Endothelial cell (in vitro differentiated cells): ENCODE measurements at regions not wholly inside any gene's neighbourhood (a gene's known extent, or its start where the extent isn't known, plus 50 kb on each side); places are given as distances from the start of the nearest gene placed in this dataset.

ENCODE experiments used
- DNase-seq: peaks from one replicate; pipeline ENCODE4 v3.0.0; 2021; ENCODE audit warnings: low spot score
- H3K27ac Mint-ChIP-seq: one replicate; pipeline ENCODE4 v1.8.0; 2021; ENCODE audit warnings: mixed read lengths, inconsistent platforms; ENCODE audit not compliant: unreplicated experiment
- H3K27me3 Mint-ChIP-seq: one replicate; pipeline ENCODE4 v1.8.0; 2021; ENCODE audit warnings: mild to moderate bottlenecking, moderate library complexity, mixed read lengths, inconsistent platforms; ENCODE audit not compliant: unreplicated experiment
- H3K36me3 Mint-ChIP-seq: one replicate; pipeline ENCODE4 v1.8.0; 2021; ENCODE audit warnings: mild to moderate bottlenecking, low read depth, mixed read lengths, inconsistent platforms; ENCODE audit not compliant: unreplicated experiment
- H3K4me1 Mint-ChIP-seq: one replicate; pipeline ENCODE4 v1.8.0; 2021; ENCODE audit warnings: mild to moderate bottlenecking, mixed read lengths, inconsistent platforms; ENCODE audit not compliant: unreplicated experiment
- H3K4me3 Mint-ChIP-seq: one replicate; pipeline ENCODE4 v1.8.0; 2021; ENCODE audit warnings: mild to moderate bottlenecking, mixed read lengths, inconsistent platforms; ENCODE audit not compliant: unreplicated experiment
- H3K9me3 Mint-ChIP-seq: one replicate; pipeline ENCODE4 v1.8.0; 2021; ENCODE audit warnings: mixed read lengths, inconsistent platforms; ENCODE audit not compliant: unreplicated experiment
- TF ChIP-seq, protein P1 (sequence below): fragments of 200-600 bp; sonication (generic); IDR thresholded peaks from one replicate; pipeline ENCODE4 v1.5.0; 2021; ENCODE audit warnings: antibody characterized with exemption; ENCODE audit not compliant: unreplicated experiment

DNA sequence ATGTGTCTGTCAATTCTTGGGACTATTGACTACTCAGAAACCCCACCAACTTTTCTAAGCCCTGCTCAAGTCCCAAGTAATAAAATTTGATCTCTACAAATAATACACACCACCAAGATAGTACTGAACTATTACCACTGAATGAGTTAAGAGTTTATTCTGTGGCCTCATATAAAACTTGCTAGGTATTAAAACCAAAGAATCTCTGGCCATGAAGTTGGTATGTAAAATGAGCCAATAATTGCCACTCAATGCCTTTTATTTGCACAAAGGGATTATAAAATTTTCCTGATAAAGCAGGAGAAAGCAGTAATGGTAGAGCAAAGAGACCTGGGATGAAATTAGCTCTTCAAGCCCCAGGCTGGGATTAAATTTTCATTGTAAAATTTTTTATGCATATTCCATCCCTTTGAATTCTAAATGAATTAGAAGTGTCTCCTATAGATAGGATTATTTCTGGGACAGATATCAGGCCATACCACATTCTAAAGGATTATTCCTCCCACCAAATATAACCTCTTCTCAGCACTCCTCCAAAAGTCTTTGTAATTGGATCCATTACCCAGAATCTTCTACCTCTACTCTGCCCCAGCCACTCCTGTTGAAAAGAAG, 450.5 kb upstream of the ACVR2A start:
- TF ChIP-seq, protein P1, sequence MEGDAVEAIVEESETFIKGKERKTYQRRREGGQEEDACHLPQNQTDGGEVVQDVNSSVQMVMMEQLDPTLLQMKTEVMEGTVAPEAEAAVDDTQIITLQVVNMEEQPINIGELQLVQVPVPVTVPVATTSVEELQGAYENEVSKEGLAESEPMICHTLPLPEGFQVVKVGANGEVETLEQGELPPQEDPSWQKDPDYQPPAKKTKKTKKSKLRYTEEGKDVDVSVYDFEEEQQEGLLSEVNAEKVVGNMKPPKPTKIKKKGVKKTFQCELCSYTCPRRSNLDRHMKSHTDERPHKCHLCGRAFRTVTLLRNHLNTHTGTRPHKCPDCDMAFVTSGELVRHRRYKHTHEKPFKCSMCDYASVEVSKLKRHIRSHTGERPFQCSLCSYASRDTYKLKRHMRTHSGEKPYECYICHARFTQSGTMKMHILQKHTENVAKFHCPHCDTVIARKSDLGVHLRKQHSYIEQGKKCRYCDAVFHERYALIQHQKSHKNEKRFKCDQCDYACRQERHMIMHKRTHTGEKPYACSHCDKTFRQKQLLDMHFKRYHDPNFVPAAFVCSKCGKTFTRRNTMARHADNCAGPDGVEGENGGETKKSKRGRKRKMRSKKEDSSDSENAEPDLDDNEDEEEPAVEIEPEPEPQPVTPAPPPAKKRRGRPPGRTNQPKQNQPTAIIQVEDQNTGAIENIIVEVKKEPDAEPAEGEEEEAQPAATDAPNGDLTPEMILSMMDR, result no peak

DNA sequence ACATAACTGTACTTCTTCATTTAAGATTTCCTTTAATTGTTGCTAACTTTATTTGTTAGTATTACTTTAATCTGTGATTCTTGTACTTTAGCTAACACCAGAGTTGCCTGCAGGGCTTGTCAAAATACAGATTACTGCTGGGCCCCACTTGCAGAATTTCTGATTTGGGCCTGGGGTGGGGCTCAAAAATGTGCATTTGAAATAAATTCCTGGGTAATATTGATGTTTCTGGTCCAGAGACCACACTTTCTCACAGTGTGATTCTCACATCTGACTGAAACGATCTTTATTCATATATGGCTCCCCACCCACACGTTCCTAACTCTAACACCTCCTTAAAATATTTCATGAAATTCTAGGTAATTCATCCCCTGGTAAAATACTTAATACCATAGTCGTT, 452.6 kb upstream of the ACVR2A start:
- no peaks in the 10 kb centered on the region for H3K36me3 Mint-ChIP-seq
- H3K4me1 Mint-ChIP-seq, result peaks cover 3% of the 10 kb centered on the region
- peaks cover 1% of the 10 kb centered on the region for H3K27me3 Mint-ChIP-seq
- TF ChIP-seq, protein P1, result no peak
- H3K9me3 Mint-ChIP-seq, result no peaks in the 10 kb centered on the region
- DNase-seq, result no peak
- no peak overlapping the region for H3K27ac Mint-ChIP-seq
- H3K4me3 Mint-ChIP-seq, result no peak overlapping the region

More for the DNA sequence above, 450.5 kb upstream of the ACVR2A start:
- Mint-ChIP-seq H3K27me3 (peaks cover 3% of the 10 kb centered on the region), H3K4me1 (peaks cover 3% of the 10 kb centered on the region), H3K36me3 (no peaks in the 10 kb centered on the region), H3K27ac (no peak overlapping the region), H3K4me3 (no peak overlapping the region), H3K9me3 (no peaks in the 10 kb centered on the region)
- DNase-seq, result no peak

DNA sequence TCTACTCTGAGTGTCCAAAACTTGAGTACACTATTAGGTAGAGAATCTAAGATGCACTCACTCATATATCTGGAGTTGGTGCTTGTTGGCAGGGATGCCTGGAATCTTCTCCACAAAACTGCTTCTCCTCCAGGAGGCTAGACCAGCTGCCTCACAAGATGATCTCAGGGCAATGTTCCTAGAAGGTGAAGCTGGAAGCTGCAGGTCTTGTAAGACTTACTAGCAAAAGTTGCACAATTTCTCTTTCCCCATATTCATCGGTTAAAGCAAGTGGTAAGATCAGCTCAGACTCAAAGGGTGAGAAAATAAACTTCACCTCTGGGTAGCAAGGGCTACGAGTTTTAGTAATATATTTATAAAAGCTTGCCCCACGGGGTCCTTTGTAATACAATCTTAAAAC, 454.4 kb upstream of the ACVR2A start:
- H3K27me3 Mint-ChIP-seq, result peaks cover 1% of the 10 kb centered on the region
- no peak overlapping the region for H3K27ac Mint-ChIP-seq
- no peak overlapping the region for H3K4me3 Mint-ChIP-seq
- H3K9me3 Mint-ChIP-seq, result no peaks in the 10 kb centered on the region
- H3K36me3 Mint-ChIP-seq, result no peaks in the 10 kb centered on the region
- TF ChIP-seq, protein P1, result no peak
- H3K4me1 Mint-ChIP-seq, result peaks cover 3% of the 10 kb centered on the region
- DNase-seq, result no peak

DNA sequence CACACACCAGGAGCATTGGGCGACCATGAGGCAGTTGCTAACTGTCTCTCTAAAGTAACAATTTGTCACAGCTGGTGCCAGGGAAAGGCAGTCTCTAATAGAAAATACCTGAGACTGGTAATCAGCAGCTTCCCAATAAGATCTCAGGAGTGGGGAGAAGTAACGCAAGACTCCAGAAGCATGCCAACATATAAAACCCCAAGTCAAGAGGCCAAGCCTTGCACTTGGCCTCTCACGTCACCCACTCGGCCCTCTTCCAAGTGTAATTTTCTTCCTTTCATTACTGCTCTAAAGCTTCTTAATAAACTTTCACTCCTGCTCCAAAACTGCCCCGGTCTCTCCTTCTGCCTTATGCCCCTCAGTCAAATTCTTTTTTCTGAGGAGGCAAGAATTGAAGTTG, 455.6 kb upstream of the ACVR2A start:
- Mint-ChIP-seq H3K9me3 (no peaks in the 10 kb centered on the region), H3K27ac (no peak overlapping the region), H3K27me3 (peaks cover 1% of the 10 kb centered on the region), H3K36me3 (no peaks in the 10 kb centered on the region), H3K4me3 (no peak overlapping the region), H3K4me1 (peaks cover 3% of the 10 kb centered on the region)
- TF ChIP-seq, protein P1, result no peak
- no peak for DNase-seq

DNA sequence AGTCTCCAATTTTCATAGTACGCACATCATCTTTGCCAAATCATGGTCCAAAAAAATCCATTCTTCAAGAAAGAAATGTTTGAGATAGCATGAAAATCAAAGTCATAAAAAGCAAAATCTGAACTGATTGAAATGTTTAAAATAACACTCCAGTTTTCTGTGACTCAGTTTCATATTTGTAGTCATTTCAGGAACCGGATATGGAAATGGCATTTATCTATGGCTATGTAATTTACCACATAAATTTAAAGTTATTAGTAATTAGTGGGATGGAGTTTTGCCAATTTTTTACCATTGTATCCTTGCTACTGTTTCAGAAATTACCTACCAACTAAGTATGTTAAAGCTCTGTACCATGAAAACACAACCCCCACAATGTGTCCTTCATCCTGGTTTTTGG, 456.6 kb upstream of the ACVR2A start:
- Mint-ChIP-seq H3K9me3 (no peaks in the 10 kb centered on the region), H3K27ac (no peak overlapping the region)
- no peak for DNase-seq

More for the DNA sequence above, 456.6 kb upstream of the ACVR2A start:
- Mint-ChIP-seq H3K36me3 (no peaks in the 10 kb centered on the region), H3K4me1 (peaks cover 3% of the 10 kb centered on the region), H3K4me3 (no peak overlapping the region), H3K27me3 (no peaks in the 10 kb centered on the region)
- TF ChIP-seq, protein P1, result no peak
